ENCODE measurements at regions not wholly inside any gene's neighbourhood (a gene's known extent, or its start where the extent isn't known, plus 50 kb on each side); places are given as distances from the start of the nearest gene placed in this dataset.
A peak's percentile ranks its signal among the peaks of the same experiment; 100 is the strongest.

DNA sequence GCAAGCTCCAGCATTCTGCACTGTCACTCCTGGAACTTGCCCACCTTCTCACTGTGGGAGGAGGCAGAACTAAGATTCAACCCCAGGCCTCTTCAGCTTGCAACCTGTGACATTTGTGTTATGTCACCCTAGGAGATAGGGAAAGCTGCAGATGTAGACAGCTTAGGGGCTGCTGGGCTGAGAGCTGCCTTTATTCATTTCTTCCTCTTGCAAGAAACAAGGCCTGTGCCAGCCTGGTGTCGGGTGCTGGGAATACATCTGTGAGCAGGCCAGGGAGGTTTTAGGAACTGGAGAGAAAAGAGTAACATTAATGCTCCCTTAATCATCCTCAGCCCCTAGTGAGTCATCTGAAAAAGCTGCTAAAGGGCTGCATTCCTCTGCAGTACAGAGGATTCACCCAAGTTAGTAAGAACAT is 101.8 kb downstream of the FGF18 start:
- TF ChIP-seq, protein P1, sequence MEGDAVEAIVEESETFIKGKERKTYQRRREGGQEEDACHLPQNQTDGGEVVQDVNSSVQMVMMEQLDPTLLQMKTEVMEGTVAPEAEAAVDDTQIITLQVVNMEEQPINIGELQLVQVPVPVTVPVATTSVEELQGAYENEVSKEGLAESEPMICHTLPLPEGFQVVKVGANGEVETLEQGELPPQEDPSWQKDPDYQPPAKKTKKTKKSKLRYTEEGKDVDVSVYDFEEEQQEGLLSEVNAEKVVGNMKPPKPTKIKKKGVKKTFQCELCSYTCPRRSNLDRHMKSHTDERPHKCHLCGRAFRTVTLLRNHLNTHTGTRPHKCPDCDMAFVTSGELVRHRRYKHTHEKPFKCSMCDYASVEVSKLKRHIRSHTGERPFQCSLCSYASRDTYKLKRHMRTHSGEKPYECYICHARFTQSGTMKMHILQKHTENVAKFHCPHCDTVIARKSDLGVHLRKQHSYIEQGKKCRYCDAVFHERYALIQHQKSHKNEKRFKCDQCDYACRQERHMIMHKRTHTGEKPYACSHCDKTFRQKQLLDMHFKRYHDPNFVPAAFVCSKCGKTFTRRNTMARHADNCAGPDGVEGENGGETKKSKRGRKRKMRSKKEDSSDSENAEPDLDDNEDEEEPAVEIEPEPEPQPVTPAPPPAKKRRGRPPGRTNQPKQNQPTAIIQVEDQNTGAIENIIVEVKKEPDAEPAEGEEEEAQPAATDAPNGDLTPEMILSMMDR (IDR thresholded peaks at IDR 0.05) = peak; percentile 30 to 38
- no peak overlapping the region for H3K4me3 ChIP-seq
- H3K27ac ChIP-seq = peak overlapping the region; percentile 62 to 71

DNA sequence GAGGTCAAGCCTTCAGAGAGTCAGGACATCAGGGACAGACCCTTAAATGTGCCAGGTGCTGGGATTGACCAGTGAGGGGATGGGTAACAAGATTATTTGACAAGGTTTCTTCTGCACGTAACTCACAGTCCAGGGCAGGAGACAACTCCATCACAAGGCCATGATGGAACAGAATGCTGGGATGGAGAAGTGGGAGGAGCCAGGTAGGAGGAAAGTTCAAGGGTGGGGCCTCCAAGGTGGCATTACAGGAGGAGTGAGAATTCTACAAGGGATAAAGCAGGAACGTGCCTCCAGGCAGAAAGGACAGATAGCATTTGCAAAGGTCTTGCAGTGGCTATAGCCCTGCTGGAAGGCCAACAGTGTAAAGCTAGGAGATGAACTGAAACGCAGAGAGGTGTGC is 102.2 kb downstream of the FGF18 start:
- H3K36me3 ChIP-seq = no peaks in the 10 kb centered on the region
- intact Hi-C loops (cut with DNase I; ENCODE audit: low total_unique reads) = loop anchor here (10.0 kb wide), 1 partner anchor 73 kb away; no protein-coding TSS in a partner anchor
- H3K4me1 ChIP-seq = peaks cover 0 to 37% (median 35%) of the 10 kb centered on the region in 4 donors
- no peak overlapping the region for H3K4me3 ChIP-seq
- H3K27ac ChIP-seq = peak overlapping the region; percentile 62 to 71
- H3K27me3 ChIP-seq = no peaks in the 10 kb centered on the region
- DNase-seq = no peak
- TF ChIP-seq, protein P1 (IDR thresholded peaks at IDR 0.05) = no peak
- H3K9me3 ChIP-seq = no peaks in the 10 kb centered on the region

More for the DNA sequence above, 101.8 kb downstream of the FGF18 start:
- intact Hi-C loops (cut with DNase I; ENCODE audit: low total_unique reads) = loop anchor here (10.0 kb wide), 1 partner anchor 74 kb away; no protein-coding TSS in a partner anchor
- peak; percentile 67 to 81 for DNase-seq
- Histone ChIP-seq H3K4me1 (peaks cover 0 to 37% (median 35%) of the 10 kb centered on the region in 4 donors), H3K36me3 (no peaks in the 10 kb centered on the region), H3K27me3 (no peaks in the 10 kb centered on the region), H3K9me3 (no peaks in the 10 kb centered on the region)

DNA sequence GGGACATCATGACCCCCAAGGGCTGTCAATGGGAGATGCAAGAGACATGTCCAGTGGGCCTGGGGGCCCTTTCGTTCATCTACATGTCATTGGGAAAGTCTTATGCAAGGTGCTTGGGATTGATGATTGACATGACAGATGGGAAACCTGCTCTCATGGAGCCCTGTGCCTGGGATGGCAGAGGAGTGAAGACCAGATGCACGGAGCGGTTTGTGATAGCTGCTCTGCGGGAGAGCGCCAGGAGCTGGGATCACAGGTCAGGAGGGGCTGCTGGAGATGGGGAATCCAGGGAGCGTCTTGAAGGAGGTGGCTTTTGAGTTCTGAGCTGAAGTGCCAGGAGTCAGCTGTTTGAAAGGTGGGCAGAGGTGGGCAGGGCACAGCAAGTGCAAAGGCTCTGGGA is 104.3 kb downstream of the FGF18 start:
- no peak for DNase-seq
- intact Hi-C loops (cut with DNase I; ENCODE audit: low total_unique reads) = loop anchor here (10.0 kb wide), 1 partner anchor 71 kb away; no protein-coding TSS in a partner anchor
- H3K4me3 ChIP-seq = no peak overlapping the region
- H3K27me3 ChIP-seq = no peaks in the 10 kb centered on the region
- H3K9me3 ChIP-seq = no peaks in the 10 kb centered on the region
- H3K4me1 ChIP-seq = peaks cover 0 to 37% (median 35%) of the 10 kb centered on the region in 4 donors
- peak overlapping the region; percentile 4 to 55 for H3K27ac ChIP-seq
- H3K36me3 ChIP-seq = no peaks in the 10 kb centered on the region
- TF ChIP-seq, protein P1 (IDR thresholded peaks at IDR 0.05) = no peak

DNA sequence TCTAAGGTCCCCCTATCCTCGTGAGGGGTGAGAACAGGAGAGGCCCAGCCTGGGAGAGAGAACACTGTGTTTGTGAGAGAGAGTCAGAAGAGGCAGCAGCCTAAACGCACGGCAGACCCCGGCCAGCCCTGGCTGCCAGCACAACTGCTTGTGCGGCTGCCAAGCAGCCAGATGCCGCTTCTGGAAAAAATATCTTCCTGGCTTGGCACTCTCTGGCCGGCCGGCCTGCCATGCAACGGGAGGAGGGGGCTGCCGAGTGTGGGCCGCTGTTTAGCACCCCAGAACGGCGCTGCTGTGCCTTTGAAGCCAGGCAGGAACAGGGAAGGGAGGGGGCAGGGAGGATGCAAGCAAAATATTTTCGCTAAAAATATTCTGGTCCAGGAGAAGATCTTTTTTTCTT is 105.0 kb downstream of the FGF18 start:
- TF ChIP-seq, protein P1 (IDR thresholded peaks at IDR 0.05) = no peak
- Histone ChIP-seq H3K36me3 (no peaks in the 10 kb centered on the region), H3K4me1 (peaks cover 0 to 37% (median 35%) of the 10 kb centered on the region in 4 donors), H3K27ac (peak overlapping the region; percentile 4 to 55), H3K4me3 (no peak overlapping the region), H3K9me3 (no peaks in the 10 kb centered on the region), H3K27me3 (no peaks in the 10 kb centered on the region)
- intact Hi-C loops (cut with DNase I; ENCODE audit: low total_unique reads) = loop anchor here (10.0 kb wide), 1 partner anchor 70 kb away; no protein-coding TSS in a partner anchor
- DNase-seq = no peak

DNA sequence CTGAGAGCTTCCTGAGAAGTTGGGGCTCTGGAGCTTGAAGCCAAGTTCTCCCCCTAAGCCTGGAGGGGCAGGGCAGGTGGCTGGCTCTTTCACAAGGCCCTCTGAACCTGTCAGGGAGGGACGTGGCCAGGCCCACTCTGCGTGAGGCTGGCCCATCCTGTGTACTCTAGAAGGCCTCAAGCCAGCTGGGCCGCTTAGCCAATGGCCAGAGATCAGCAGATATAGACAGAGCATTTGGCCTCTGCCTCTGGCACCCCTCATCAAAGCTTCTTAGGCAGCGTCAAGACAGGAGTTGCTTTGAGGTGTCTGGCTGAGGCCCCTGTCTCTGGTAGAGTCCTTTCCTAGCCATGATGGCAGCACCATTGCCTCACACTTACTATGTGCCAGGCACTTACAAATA is 105.6 kb downstream of the FGF18 start:
- Histone ChIP-seq H3K4me3 (no peak overlapping the region), H3K9me3 (no peaks in the 10 kb centered on the region), H3K27ac (peak overlapping the region; percentile 4 to 55), H3K36me3 (no peaks in the 10 kb centered on the region), H3K27me3 (no peaks in the 10 kb centered on the region), H3K4me1 (peaks cover 0 to 35% (median 33%) of the 10 kb centered on the region in 4 donors)
- intact Hi-C loops (cut with DNase I; ENCODE audit: low total_unique reads) = loop anchor here (5.0 to 10.0 kb wide), 2 partner anchors 70 to 283 kb away; no protein-coding TSS in a partner anchor
- DNase-seq = no peak
- TF ChIP-seq, protein P1 (IDR thresholded peaks at IDR 0.05) = no peak

Measured in tibial artery (tissue), 4 donors.